Eye (tissue), 1 donor: ENCODE measurements at regions not wholly inside any gene's neighbourhood (a gene's known extent, or its start where the extent isn't known, plus 50 kb on each side); places are given as distances from the start of the nearest gene placed in this dataset.

Source experiments
- DNase-seq: peaks from one replicate; pipeline ENCODE4 v3.0.0-alpha.2; 2015

GRCh38 chr9:129486756-129487657 lies 133.9 kb downstream of the C9orf50 start:
- no peak for DNase-seq

GRCh38 chr9:129485145-129485774 lies 135.6 kb downstream of the C9orf50 start:
- peak; percentile 23 for DNase-seq

GRCh38 chr9:129484352-129485000 lies 136.4 kb downstream of the C9orf50 start:
- DNase-seq, result no peak

- DNase-seq, result peak; percentile 94
These were observed 137.2 kb downstream of the C9orf50 start for GRCh38 chr9:129483415-129484351.

- DNase-seq, result peak; percentile 96
These were observed 138.1 kb downstream of the C9orf50 start for GRCh38 chr9:129482521-129483414.

- DNase-seq, result peak; percentile 83
These were observed 138.9 kb downstream of the C9orf50 start for GRCh38 chr9:129481810-129482511.

- DNase-seq, result no peak
These were observed 139.5 kb downstream of the C9orf50 start for GRCh38 chr9:129481424-129481809.

- peak; percentile 8 for DNase-seq
These were observed 140.2 kb downstream of the C9orf50 start for GRCh38 chr9:129480745-129481144.

- DNase-seq, result no peak
These were observed 140.7 kb downstream of the C9orf50 start for GRCh38 chr9:129480227-129480626.

GRCh38 chr9:129479631-129480011 lies 141.3 kb downstream of the C9orf50 start:
- peak; percentile 40 for DNase-seq

GRCh38 chr9:129478961-129479630 lies 141.8 kb downstream of the C9orf50 start:
- DNase-seq, result peak; percentile 41

- no peak for DNase-seq
These were observed 142.4 kb downstream of the C9orf50 start for GRCh38 chr9:129478461-129478860.

- DNase-seq, result no peak
These were observed 143.9 kb downstream of the C9orf50 start for GRCh38 chr9:129476821-129477611.

- DNase-seq, result no peak
These were observed 146.0 kb downstream of the C9orf50 start for GRCh38 chr9:129474740-129475404.

- DNase-seq, result no peak
These were observed 147.2 kb downstream of the C9orf50 start for GRCh38 chr9:129473523-129474244.

- DNase-seq, result no peak
These were observed 148.2 kb downstream of the C9orf50 start for GRCh38 chr9:129472651-129473102.

GRCh38 chr9:129471201-129472019 lies 149.5 kb downstream of the C9orf50 start:
- no peak for DNase-seq
